Epidermal melanocyte (primary cell): ENCODE measurements at regions not wholly inside any gene's neighbourhood (a gene's known extent, or its start where the extent isn't known, plus 50 kb on each side); places are given as distances from the start of the nearest gene placed in this dataset.

ENCODE experiments used
- DNase-seq: peaks from one replicate; pipeline ENCODE4 v3.0.0; 2011; ENCODE audit warnings: low spot score; ENCODE audit not compliant: insufficient read length

GRCh38 chr15:77557564-77557963 is 75.1 kb downstream of the LINGO1 start:
- no peak for DNase-seq

- no peak for DNase-seq
These were observed 75.6 kb downstream of the LINGO1 start for GRCh38 chr15:77557144-77557543.

DNA sequence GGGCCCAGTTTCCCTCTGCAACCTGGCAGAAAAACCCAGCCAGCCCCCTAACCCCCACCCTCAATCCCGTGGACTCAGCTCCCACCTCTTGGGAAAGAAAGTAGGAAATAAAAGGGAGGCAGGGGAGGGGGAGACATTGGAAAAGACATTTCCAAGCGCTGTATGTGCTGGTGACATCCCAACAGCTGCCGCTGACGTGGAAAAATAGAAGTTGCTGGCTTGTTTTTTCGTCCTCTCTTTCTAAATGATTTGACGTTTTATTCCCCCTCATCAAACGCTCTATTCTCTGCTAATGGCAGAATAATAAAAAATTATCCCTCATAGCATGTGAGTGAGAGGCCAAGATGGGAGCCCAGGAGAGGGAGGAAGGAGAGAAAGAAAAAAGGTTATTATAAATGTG is 76.1 kb downstream of the LINGO1 start:
- no peak for DNase-seq

DNA sequence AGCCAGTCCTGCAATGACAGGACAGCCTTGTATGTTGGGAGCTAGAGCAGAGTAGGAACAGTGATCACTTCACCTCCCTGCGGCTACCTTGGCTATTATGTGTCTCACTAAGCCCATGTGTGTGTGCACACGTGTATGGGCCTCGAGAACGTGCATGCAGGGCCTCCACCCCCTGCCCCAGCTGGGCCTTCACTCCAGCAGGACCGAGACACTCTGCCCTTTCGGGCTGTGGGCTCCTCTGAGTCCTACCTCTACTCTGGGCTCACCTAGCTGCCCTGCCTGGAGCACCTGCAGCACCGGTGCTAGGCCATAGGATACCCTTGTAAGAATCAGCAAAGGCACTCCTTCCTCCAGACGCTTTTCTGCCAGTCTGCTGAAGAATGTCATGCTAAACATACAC is 77.5 kb downstream of the LINGO1 start:
- no peak for DNase-seq

- DNase-seq: no peak
These were observed 78.2 kb downstream of the LINGO1 start for GRCh38 chr15:77554306-77555080.

DNA sequence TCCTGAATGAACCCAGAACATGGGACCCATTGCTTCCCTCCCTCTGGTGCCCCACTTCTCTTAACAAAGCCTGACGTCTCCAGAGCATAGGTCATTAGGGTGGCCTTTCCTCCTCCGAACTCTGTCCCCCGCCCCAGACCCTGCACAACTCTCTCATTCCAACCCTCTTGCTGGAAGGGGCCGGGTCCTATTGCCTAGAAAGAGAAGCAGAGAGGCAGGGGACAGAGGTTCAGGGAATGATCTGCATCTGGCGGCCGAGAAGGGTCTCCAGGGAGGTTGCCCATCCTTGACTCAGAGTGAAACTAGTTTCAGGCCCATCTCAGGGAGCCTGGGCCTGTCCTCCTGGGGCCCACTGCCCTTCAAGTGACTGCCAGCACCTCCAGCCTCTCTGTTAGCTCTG is 79.0 kb downstream of the LINGO1 start:
- no peak for DNase-seq

- no peak for DNase-seq
These were observed 79.5 kb downstream of the LINGO1 start for GRCh38 chr15:77553257-77553656.

- DNase-seq: no peak
These were observed 80.6 kb downstream of the LINGO1 start for GRCh38 chr15:77552066-77552465.

- DNase-seq: no peak
These were observed 82.1 kb downstream of the LINGO1 start for GRCh38 chr15:77550301-77551251.

- DNase-seq: no peak
These were observed 83.0 kb downstream of the LINGO1 start for GRCh38 chr15:77549576-77550288.

- DNase-seq: no peak
These were observed 83.8 kb downstream of the LINGO1 start for GRCh38 chr15:77548589-77549557.

DNA sequence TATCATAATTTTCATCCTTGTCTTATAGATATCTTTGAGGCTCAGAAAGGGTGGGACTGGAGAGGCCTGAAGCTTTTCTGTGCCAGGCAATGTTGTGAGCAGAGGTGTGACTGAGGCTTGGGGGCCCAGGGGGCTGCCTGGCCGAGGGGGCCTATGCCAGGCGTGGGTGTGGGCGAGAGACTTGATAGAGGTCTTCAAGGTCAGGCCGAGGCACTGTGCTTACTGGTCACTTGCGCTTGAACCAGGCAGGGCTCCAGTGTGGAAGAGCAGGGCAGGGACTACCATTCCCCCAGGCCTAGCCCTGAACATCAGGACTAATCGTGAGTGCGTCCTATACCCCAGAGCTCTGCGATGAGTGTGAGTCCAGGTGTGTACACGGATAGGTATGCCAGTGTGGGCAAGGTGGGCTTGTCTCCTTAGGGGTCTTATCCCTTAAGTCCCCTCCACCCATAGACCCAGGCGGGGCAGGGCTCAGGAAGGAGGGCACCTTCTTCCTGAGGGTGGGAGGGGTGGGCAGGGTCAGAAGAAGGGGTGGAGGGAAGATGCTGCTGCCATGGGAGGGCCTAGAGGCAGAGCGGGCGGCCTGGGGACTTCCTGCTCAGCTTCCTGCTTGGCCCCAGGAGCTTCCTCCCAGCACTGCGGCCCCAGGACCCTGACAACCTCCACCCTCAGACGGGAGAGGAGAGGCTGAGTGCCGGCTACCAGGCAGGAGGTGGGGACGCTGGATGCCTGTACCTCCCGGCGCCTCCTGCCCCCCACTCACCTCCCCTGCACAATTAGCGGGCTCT is 84.7 kb downstream of the LINGO1 start:
- DNase-seq: no peak

- no peak for DNase-seq
These were observed 85.8 kb downstream of the LINGO1 start for GRCh38 chr15:77546870-77547269.

DNA sequence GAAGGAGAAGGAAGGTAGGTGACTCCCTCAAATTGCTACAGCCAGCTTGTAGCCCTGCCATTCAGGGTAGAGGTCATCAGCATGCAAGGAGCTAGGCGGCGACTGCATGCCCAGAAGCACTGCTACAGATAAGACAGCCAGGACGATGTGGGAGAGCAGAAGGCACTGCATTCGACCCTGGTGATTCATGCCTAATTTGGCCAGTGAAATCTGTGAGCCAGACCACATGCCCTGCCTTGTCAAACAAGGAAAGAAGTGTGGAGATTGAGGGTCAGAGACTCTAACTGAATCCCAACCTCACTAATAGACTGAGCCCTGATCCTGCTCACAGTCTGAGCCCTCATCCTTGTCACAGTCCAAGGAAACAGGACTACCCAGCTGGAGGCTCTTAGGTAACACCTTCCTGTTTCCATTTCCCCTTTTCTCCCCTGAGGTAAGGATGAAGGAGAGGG is 86.6 kb downstream of the LINGO1 start:
- DNase-seq: no peak

GRCh38 chr15:77545058-77545457 is 87.7 kb downstream of the LINGO1 start:
- DNase-seq: no peak

DNA sequence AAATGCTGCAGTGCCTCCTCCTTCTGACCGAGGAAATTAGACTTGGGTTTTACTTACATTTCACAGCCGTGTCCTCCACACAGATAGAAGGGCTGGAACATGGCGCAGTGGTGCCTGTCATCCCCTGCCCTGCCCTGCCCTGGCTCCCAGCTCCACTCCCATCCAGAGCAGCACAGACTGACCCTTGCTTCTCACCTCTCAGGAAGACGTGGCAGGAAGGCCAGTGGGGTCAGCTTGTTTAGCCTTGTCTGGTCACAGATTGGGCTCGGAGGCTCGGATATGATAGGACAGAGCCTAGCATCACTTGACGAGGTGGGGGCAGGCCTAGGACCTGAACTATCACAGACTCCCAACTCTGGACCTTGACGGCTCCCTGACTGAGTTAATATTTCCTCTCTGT is 88.5 kb downstream of the LINGO1 start:
- no peak for DNase-seq

- peak; percentile 95 for DNase-seq
These were observed 89.4 kb downstream of the LINGO1 start for GRCh38 chr15:77543159-77543882.

DNA sequence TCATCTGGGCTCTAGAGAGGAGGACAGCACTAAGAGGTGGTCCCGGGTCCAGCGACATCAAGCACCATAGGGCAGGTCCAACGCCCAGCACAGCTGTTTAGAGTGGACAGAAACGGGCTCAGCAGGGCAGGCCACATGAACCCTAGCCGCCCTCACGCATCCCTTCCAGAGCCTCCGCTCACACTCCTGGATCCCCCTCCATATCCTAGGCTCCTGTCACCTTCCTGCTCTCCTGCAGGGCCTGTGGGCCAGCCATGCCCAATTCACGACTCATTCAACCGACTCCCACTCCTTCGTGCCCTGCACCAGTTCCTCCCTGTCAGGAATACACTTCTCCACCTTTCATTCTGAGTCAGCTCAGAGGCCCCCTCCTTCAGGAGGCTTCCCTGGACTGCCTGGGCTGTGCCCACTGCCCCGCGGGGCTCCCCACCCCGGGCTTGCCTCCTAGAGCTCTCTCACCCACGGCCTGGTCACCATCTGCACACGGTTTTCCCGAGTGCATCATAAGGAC is 90.2 kb downstream of the LINGO1 start:
- DNase-seq: no peak
